ENCODE measurements at regions not wholly inside any gene's neighbourhood (a gene's known extent, or its start where the extent isn't known, plus 50 kb on each side); places are given as distances from the start of the nearest gene placed in this dataset.

DNA sequence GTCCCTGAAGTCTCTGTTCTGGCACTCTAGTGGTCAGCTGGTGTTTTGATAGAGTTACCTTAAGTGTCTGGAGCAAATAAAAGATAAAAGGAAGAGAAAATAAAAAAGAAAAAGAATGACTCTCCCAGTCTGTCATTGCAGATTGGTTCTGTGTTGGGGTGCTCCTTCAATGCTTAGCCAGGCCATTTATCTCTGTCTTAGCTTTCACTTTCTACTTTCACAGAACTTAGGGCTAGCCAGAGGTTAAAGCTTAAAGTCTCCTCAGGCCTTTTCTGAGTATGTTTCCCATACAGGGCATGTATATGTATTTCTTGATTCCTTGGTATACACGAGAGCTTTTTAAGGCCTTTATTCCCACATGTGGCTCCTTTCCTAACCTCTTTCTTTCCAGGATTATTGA lies 83.1 kb upstream of the TEX13D start:
- no peak for DNase-seq (ENCODE audit: low read depth in 6 of 9, low spot score in 9 of 9)
- Histone ChIP-seq H3K9me3 (ENCODE audit: control insufficient read depth in 2 of 2, insufficient read depth in 1 of 2, low read length in 1 of 2) (peaks cover 0 to 4% of the 10 kb centered on the region in 2 donors), H3K4me3 (ENCODE audit: low read length in 2 of 2) (no peak overlapping the region), H3K27ac (ENCODE audit: low read depth in 1 of 2, low read length in 1 of 2) (no peak overlapping the region), H3K27me3 (ENCODE audit: control insufficient read depth in 2 of 2, insufficient read depth in 1 of 2, low read length in 1 of 2) (no peaks in the 10 kb centered on the region), H3K36me3 (ENCODE audit: control insufficient read depth in 2 of 2, insufficient read depth in 2 of 2, low read length in 1 of 2) (no peaks in the 10 kb centered on the region), H3K4me1 (ENCODE audit: control insufficient read depth in 2 of 2, insufficient read depth in 2 of 2, low read length in 2 of 2) (no peaks in the 10 kb centered on the region)
- 90% methylated on average over 1 of the region's 1 CpG for WGBS

DNA sequence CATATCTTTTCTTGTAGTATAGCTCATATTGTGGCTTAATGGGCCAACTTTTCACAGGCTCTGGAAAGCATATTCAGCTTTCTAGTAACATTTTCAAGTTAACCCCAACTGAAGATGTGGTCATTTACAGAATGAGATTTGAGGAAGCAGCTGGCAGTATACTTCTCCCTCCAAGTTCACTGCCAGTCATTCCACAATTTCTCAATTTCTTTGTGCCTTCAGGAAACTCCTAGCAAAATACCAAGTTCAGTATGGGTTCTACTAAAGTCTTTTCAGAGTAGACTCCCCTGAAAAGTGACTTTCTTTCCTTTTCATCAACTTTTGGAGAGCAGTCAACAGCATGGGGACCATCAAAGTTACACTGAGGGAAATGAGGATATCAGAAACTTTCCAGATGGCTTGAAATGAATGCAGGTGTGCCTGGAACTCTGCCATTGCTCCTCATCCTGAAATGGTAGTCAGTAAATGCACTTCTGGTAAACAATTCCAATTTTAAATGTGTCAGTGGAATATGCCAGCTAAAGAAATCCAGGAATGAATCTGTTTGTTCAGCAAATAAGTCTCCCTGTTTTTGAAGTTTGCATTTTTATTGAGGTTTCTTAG lies 81.5 kb upstream of the TEX13D start:
- Histone ChIP-seq H3K4me3 (ENCODE audit: low read length in 2 of 2) (no peak overlapping the region), H3K9me3 (ENCODE audit: control insufficient read depth in 2 of 2, insufficient read depth in 1 of 2, low read length in 1 of 2) (peaks cover 0 to 4% of the 10 kb centered on the region in 2 donors), H3K36me3 (ENCODE audit: control insufficient read depth in 2 of 2, insufficient read depth in 2 of 2, low read length in 1 of 2) (no peaks in the 10 kb centered on the region), H3K27ac (ENCODE audit: low read depth in 1 of 2, low read length in 1 of 2) (no peak overlapping the region), H3K4me1 (ENCODE audit: control insufficient read depth in 2 of 2, insufficient read depth in 2 of 2, low read length in 2 of 2) (no peaks in the 10 kb centered on the region), H3K27me3 (ENCODE audit: control insufficient read depth in 2 of 2, insufficient read depth in 1 of 2, low read length in 1 of 2) (no peaks in the 10 kb centered on the region)
- no peak for DNase-seq (ENCODE audit: low read depth in 6 of 9, low spot score in 9 of 9)

DNA sequence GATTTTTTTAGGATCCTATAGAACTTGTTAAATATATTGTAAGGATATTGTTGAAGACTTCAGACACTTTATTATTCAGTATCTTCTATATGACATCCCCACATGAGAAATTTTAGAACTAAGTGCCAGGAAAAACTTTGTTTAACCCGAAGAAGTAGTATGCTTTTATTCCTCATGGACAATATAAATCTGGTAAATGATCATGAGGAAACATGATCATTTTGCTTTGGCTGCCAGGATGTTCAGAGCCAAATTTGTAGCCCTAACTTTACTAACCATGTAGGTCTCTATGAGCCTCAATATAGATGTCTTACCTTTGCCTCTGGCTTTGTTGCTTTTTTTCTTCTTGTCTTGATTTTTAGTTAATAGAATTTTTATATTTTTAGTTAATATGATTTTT lies 77.8 kb upstream of the TEX13D start:
- H3K27me3 ChIP-seq (ENCODE audit: control insufficient read depth in 2 of 2, insufficient read depth in 1 of 2, low read length in 1 of 2): no peaks in the 10 kb centered on the region
- WGBS: 93% methylated on average over 1 of the region's 1 CpG
- H3K4me1 ChIP-seq (ENCODE audit: control insufficient read depth in 2 of 2, insufficient read depth in 2 of 2, low read length in 2 of 2): no peaks in the 10 kb centered on the region
- no peak for DNase-seq (ENCODE audit: low read depth in 6 of 9, low spot score in 9 of 9)
- H3K36me3 ChIP-seq (ENCODE audit: control insufficient read depth in 2 of 2, insufficient read depth in 2 of 2, low read length in 1 of 2): no peaks in the 10 kb centered on the region
- H3K4me3 ChIP-seq (ENCODE audit: low read length in 2 of 2): no peak overlapping the region
- H3K9me3 ChIP-seq (ENCODE audit: control insufficient read depth in 2 of 2, insufficient read depth in 1 of 2, low read length in 1 of 2): no peaks in the 10 kb centered on the region
- H3K27ac ChIP-seq (ENCODE audit: low read depth in 1 of 2, low read length in 1 of 2): no peak overlapping the region

DNA sequence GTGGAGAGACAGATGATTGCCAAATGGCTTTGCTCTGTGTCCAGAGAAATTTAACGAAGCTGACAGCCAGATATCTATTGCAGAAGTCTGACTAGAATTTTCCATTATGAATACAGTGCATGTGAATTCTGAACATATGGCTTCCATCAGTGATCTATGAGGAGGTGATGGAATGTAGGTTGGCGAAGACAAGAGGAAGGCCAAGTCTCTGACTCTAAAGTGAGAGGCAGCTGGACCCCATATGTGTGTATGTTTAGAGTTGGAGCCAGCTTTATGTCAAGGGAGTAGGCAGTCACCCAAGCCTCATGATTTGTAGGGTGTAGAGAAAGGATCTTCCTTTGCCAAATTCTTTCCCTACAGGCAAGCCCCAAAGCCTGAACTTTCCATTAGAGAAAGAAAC lies 76.2 kb upstream of the TEX13D start:
- WGBS: 92% methylated on average over 2 of the region's 2 CpGs
- Histone ChIP-seq H3K27ac (ENCODE audit: low read depth in 1 of 2, low read length in 1 of 2) (no peak overlapping the region), H3K27me3 (ENCODE audit: control insufficient read depth in 2 of 2, insufficient read depth in 1 of 2, low read length in 1 of 2) (no peaks in the 10 kb centered on the region), H3K4me1 (ENCODE audit: control insufficient read depth in 2 of 2, insufficient read depth in 2 of 2, low read length in 2 of 2) (no peaks in the 10 kb centered on the region), H3K4me3 (ENCODE audit: low read length in 2 of 2) (no peak overlapping the region), H3K36me3 (ENCODE audit: control insufficient read depth in 2 of 2, insufficient read depth in 2 of 2, low read length in 1 of 2) (no peaks in the 10 kb centered on the region), H3K9me3 (ENCODE audit: control insufficient read depth in 2 of 2, insufficient read depth in 1 of 2, low read length in 1 of 2) (no peaks in the 10 kb centered on the region)
- DNase-seq (ENCODE audit: low read depth in 6 of 9, low spot score in 9 of 9): no peak

DNA sequence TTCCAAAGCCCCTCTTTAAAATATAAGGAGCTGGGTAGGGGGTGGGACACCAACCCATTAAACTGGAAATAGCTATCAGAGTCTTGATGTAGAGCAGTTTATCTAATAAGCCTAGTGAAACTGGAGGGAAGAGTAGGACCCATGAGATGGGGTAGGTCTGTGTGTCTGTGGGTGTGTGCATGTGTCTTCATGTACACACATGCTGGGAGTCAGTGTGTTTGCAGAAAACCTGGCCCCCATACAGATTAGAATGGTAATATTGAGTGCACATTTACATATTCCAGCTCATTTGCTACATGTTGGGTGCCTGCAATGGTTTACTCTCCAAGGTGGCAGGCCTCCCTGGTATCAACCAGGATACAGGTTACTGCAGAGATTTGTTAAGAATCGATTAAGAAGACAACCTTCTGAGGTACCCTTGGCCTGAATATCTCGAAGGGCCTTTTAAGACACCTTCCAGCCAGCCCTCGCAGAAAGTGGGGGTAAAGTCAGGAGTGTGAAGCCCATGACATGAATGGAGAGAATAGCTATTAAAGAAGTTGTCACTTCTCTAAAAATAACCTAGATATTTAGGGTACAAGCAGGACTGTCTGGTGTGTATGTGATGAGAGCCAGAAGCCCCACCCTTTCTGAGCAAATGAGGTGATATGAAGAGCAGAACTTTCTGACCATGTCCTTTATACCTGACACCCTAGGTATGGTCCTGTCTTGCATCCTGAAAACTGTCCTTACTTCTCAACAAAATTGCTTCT lies 75.7 kb upstream of the TEX13D start:
- DNase-seq (ENCODE audit: low read depth in 6 of 9, low spot score in 9 of 9): no peak
- H3K27me3 ChIP-seq (ENCODE audit: control insufficient read depth in 2 of 2, insufficient read depth in 1 of 2, low read length in 1 of 2): no peaks in the 10 kb centered on the region
- no peak overlapping the region for H3K4me3 ChIP-seq (ENCODE audit: low read length in 2 of 2)
- 97% methylated on average over 3 of the region's 3 CpGs for WGBS
- H3K36me3 ChIP-seq (ENCODE audit: control insufficient read depth in 2 of 2, insufficient read depth in 2 of 2, low read length in 1 of 2): no peaks in the 10 kb centered on the region
- H3K9me3 ChIP-seq (ENCODE audit: control insufficient read depth in 2 of 2, insufficient read depth in 1 of 2, low read length in 1 of 2): no peaks in the 10 kb centered on the region
- no peaks in the 10 kb centered on the region for H3K4me1 ChIP-seq (ENCODE audit: control insufficient read depth in 2 of 2, insufficient read depth in 2 of 2, low read length in 2 of 2)
- H3K27ac ChIP-seq (ENCODE audit: low read depth in 1 of 2, low read length in 1 of 2): no peak overlapping the region

DNA sequence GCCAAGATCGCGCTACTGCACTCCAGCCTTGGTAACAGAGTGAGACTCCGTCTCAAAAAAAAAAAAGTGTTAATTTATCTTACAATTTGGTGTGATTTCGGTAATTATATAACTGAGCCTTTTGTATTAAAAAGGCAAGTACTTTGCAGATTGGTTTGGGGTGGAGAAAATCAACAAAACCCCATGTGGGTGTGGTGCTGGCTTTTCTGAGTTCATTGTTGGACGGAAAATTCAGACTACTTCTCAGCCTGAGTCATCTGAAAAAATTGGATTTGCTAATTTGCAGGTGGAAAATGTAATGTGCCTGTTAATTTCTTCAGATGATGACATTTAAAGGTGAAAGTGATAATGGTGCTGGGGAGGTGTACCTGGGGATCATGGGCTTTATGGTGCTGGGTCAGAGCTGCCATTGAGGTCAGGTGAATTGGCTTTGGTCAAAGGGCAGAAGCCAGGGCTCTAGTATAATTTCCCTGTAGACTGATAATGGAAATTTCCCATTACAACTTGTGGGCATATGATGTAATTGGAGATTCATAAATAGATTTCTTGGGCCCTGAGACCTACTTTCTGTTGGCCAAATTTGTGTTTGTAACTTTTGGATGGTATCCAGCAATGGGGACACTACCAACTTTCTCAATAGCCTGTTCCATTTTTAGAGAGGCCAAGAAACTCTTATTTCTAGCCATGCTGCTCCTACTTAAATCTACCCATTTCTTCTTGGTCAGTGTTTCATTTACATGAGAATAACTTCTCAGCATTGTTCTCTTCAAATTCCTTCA lies 74.3 kb upstream of the TEX13D start:
- no peak for DNase-seq (ENCODE audit: low read depth in 6 of 9, low spot score in 9 of 9)
- WGBS: 97% methylated on average over 5 of the region's 5 CpGs

DNA sequence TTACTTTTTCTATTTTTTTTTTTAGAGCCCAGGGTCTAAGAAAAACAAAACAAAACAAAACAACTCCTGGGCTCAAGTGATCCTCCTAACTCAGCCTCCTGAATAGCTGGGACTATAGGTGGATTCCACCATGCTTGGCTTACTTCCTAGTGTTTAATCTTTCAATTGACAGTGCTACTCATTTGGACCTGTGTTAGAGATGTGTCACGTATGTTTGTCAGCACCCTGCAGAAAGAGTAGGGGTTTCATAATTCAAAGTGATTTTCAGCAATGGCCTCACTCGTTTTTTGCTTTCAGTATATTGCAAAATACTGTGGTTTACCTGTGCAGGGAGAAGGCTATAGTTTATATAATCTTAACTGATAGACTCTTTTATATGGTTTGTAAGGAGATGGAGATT lies 71.6 kb upstream of the TEX13D start:
- no peaks in the 10 kb centered on the region for H3K4me1 ChIP-seq (ENCODE audit: control insufficient read depth in 2 of 2, insufficient read depth in 2 of 2, low read length in 2 of 2)
- H3K9me3 ChIP-seq (ENCODE audit: control insufficient read depth in 2 of 2, insufficient read depth in 1 of 2, low read length in 1 of 2): no peaks in the 10 kb centered on the region
- no peaks in the 10 kb centered on the region for H3K36me3 ChIP-seq (ENCODE audit: control insufficient read depth in 2 of 2, insufficient read depth in 2 of 2, low read length in 1 of 2)
- H3K27me3 ChIP-seq (ENCODE audit: control insufficient read depth in 2 of 2, insufficient read depth in 1 of 2, low read length in 1 of 2): no peaks in the 10 kb centered on the region
- no peak overlapping the region for H3K4me3 ChIP-seq (ENCODE audit: low read length in 2 of 2)
- 85% methylated on average over 2 of the region's 2 CpGs for WGBS
- no peak for DNase-seq (ENCODE audit: low read depth in 6 of 9, low spot score in 9 of 9)
- H3K27ac ChIP-seq (ENCODE audit: low read depth in 1 of 2, low read length in 1 of 2): no peak overlapping the region

More for the DNA sequence above, 74.3 kb upstream of the TEX13D start:
- Histone ChIP-seq H3K27ac (ENCODE audit: low read depth in 1 of 2, low read length in 1 of 2) (no peak overlapping the region), H3K36me3 (ENCODE audit: control insufficient read depth in 2 of 2, insufficient read depth in 2 of 2, low read length in 1 of 2) (no peaks in the 10 kb centered on the region), H3K9me3 (ENCODE audit: control insufficient read depth in 2 of 2, insufficient read depth in 1 of 2, low read length in 1 of 2) (no peaks in the 10 kb centered on the region), H3K4me1 (ENCODE audit: control insufficient read depth in 2 of 2, insufficient read depth in 2 of 2, low read length in 2 of 2) (no peaks in the 10 kb centered on the region), H3K27me3 (ENCODE audit: control insufficient read depth in 2 of 2, insufficient read depth in 1 of 2, low read length in 1 of 2) (no peaks in the 10 kb centered on the region), H3K4me3 (ENCODE audit: low read length in 2 of 2) (no peak overlapping the region)

DNA sequence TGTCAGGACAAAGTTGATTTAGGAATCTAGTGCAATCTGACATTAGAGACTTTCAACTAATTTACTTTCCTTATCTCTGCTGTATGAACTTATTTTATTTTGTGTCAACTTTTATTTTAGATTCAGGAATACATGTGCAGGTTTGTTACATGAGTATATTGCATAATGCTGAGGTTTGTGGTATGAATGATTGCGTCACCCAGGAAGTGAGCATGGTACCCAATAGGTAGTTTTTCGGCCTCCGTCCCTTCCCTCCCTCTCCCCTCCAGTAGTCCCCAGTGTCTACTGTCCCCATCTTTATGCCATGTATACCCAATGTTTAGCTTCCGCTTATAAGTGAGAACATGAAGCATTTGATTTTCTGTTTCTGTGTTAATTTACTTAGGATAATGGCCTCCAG lies 68.7 kb upstream of the TEX13D start:
- Histone ChIP-seq H3K36me3 (ENCODE audit: control insufficient read depth in 2 of 2, insufficient read depth in 2 of 2, low read length in 1 of 2) (no peaks in the 10 kb centered on the region), H3K4me3 (ENCODE audit: low read length in 2 of 2) (no peak overlapping the region), H3K27me3 (ENCODE audit: control insufficient read depth in 2 of 2, insufficient read depth in 1 of 2, low read length in 1 of 2) (no peaks in the 10 kb centered on the region), H3K27ac (ENCODE audit: low read depth in 1 of 2, low read length in 1 of 2) (no peak overlapping the region), H3K9me3 (ENCODE audit: control insufficient read depth in 2 of 2, insufficient read depth in 1 of 2, low read length in 1 of 2) (no peaks in the 10 kb centered on the region), H3K4me1 (ENCODE audit: control insufficient read depth in 2 of 2, insufficient read depth in 2 of 2, low read length in 2 of 2) (no peaks in the 10 kb centered on the region)
- WGBS: 83% methylated on average over 4 of the region's 4 CpGs
- no peak for DNase-seq (ENCODE audit: low read depth in 6 of 9, low spot score in 9 of 9)

DNA sequence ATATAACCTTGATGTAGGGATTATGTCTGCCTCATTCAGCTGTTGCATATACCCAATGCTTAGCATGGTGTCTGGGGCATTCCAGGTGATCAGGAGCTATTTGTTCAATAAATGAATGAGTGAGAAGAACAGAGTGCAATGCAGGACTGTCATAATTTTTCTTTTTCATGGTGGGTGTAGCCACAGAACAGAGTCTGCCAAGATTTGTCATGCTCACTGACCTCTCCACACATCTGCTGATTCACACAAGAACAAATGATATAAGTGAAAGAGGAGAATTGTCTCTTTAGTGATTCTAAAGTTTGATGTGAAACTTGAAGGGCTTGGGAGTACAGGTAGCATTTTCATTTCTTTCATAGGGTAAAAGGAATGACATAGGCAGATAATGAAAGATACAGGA lies 64.4 kb upstream of the TEX13D start:
- no peak overlapping the region for H3K27ac ChIP-seq (ENCODE audit: low read depth in 1 of 2, low read length in 1 of 2)
- DNase-seq (ENCODE audit: low read depth in 6 of 9, low spot score in 9 of 9): no peak
- no peak overlapping the region for H3K4me3 ChIP-seq (ENCODE audit: low read length in 2 of 2)
- no peaks in the 10 kb centered on the region for H3K36me3 ChIP-seq (ENCODE audit: control insufficient read depth in 2 of 2, insufficient read depth in 2 of 2, low read length in 1 of 2)
- no peaks in the 10 kb centered on the region for H3K9me3 ChIP-seq (ENCODE audit: control insufficient read depth in 2 of 2, insufficient read depth in 1 of 2, low read length in 1 of 2)
- no peaks in the 10 kb centered on the region for H3K4me1 ChIP-seq (ENCODE audit: control insufficient read depth in 2 of 2, insufficient read depth in 2 of 2, low read length in 2 of 2)
- H3K27me3 ChIP-seq (ENCODE audit: control insufficient read depth in 2 of 2, insufficient read depth in 1 of 2, low read length in 1 of 2): no peaks in the 10 kb centered on the region
